ENCODE measurements at regions not wholly inside any gene's neighbourhood (a gene's known extent, or its start where the extent isn't known, plus 50 kb on each side); places are given as distances from the start of the nearest gene placed in this dataset.
"Not testable (repeated sequence)": the region's sequence is repeated elsewhere in the genome, so short reads cannot be mapped to it uniquely, and the experiment has no call there.

- DNase-seq, result not testable (repeated sequence)
Measured at GRCh38 chr10:64924306-64924705, 1403.1 kb downstream of the REEP3 start.

GRCh38 chr10:64952042-64952441 is 1430.8 kb downstream of the REEP3 start:
- DNase-seq, result no peak

- DNase-seq, result no peak
Measured at GRCh38 chr10:64956441-64956840, 1435.2 kb downstream of the REEP3 start.

GRCh38 chr10:64959116-64959515 is 1437.9 kb downstream of the REEP3 start:
- no peak for DNase-seq

GRCh38 chr10:64959883-64960282 is 1438.7 kb downstream of the REEP3 start:
- DNase-seq, result no peak

GRCh38 chr10:64973391-64973790 is 1452.2 kb downstream of the REEP3 start:
- DNase-seq, result no peak

- DNase-seq, result no peak
Measured at GRCh38 chr10:64976150-64976549, 1454.9 kb downstream of the REEP3 start.

GRCh38 chr10:64977915-64978314 is 1456.7 kb downstream of the REEP3 start:
- no peak for DNase-seq

GRCh38 chr10:64996886-64997285 is 1475.7 kb downstream of the REEP3 start:
- DNase-seq, result no peak

GRCh38 chr10:65010845-65011244 is 1489.6 kb downstream of the REEP3 start:
- no peak for DNase-seq

GRCh38 chr10:65017523-65017922 is 1496.3 kb downstream of the REEP3 start:
- DNase-seq, result no peak

- DNase-seq, result no peak
Measured at GRCh38 chr10:65024886-65025285, 1503.7 kb downstream of the REEP3 start.

GRCh38 chr10:65030263-65030662 is 1509.1 kb downstream of the REEP3 start:
- DNase-seq, result no peak

- no peak for DNase-seq
Measured at GRCh38 chr10:65032867-65033769, 1511.9 kb downstream of the REEP3 start.

GRCh38 chr10:65033957-65034356 is 1512.8 kb downstream of the REEP3 start:
- no peak for DNase-seq

- DNase-seq, result no peak
Measured at GRCh38 chr10:65040796-65041195, 1519.6 kb downstream of the REEP3 start.

- no peak for DNase-seq
Measured at GRCh38 chr10:65041307-65041706, 1520.1 kb downstream of the REEP3 start.

- DNase-seq, result no peak
Measured at GRCh38 chr10:65042496-65042895, 1521.3 kb downstream of the REEP3 start.

GRCh38 chr10:65046831-65047230 is 1525.6 kb downstream of the REEP3 start:
- no peak for DNase-seq

- DNase-seq, result not testable (repeated sequence)
Measured at GRCh38 chr10:65052111-65052510, 1530.9 kb downstream of the REEP3 start.

- DNase-seq, result not testable (repeated sequence)
Measured at GRCh38 chr10:65053397-65053796, 1532.2 kb downstream of the REEP3 start.

- DNase-seq, result not testable (repeated sequence)
Measured at GRCh38 chr10:65053831-65054351, 1532.7 kb downstream of the REEP3 start.

- DNase-seq, result not testable (repeated sequence)
Measured at GRCh38 chr10:65054701-65055100, 1533.5 kb downstream of the REEP3 start.

- no peak for DNase-seq
Measured at GRCh38 chr10:65065278-65065677, 1544.1 kb downstream of the REEP3 start.

Measured in central memory CD4-positive, alpha-beta T cell (primary cell).